OCI-M1 (cell line): ENCODE measurements at regions not wholly inside any gene's neighbourhood (a gene's known extent, or its start where the extent isn't known, plus 50 kb on each side); places are given as distances from the start of the nearest gene placed in this dataset.
A peak's percentile ranks its signal among the peaks of the same experiment; 100 is the strongest.

Experiments
- DNase-seq: peaks from one replicate; lab custom pipeline; 2025; lab: John Stamatoyannopoulos, UW

DNA sequence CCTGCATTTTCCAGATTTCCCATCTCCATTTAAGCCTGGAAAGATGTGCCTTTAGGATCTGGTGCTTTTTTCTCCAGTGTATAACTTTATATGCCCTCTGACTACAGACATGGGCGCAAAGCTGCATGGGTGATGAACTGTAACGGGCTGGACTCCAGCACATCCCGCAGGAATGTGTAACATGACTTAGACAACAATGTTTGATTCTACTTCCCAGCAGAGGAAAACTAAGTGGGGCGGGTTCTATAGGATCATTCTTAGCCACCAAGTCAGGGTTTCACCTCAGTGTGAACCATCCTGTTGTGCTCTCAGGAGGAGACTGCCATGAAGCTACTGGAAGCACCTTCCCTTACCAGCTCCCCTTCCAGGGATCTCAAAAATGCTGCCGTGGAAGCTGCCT, 93.2 kb upstream of the SERP2 start:
- DNase-seq, result no peak

DNA sequence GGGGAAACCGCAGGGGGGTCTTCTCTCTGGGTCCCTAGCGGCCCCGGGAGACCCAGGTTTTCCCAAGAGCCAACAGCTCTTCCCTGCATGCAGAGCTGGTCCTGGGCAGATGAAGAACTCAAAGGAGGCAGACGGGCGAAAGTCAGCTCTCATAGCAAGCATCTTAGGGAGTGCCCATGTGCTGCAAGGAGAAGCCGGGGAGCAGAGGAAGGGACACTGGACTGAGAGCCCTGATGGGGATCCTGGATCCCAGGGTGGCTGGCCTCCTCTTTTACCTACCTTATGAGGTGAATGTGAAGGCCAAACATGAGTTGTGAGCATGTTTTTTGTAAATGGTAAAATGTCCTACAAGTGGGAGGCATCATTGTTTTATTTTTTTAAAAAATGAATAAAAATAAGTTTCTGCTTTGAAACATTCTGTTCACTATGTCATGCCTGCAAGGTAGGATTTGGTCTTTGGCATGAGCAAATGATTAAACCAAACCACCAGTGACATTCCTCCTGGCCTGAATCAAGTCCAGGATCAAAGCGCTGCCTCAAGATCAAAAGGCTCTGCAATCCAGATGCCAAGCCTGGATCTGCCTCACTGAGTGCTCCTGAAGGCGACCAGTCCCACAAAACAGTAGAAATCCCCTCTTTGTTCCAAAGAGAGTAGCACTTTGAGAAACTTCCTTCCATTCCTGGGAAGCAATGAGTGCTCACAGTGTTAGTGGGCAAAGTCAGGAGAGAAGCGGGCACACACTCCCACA, 92.2 kb upstream of the SERP2 start:
- DNase-seq, result no peak

GRCh38 chr13:44283600-44283999, 90.0 kb upstream of the SERP2 start:
- DNase-seq, result no peak

DNA sequence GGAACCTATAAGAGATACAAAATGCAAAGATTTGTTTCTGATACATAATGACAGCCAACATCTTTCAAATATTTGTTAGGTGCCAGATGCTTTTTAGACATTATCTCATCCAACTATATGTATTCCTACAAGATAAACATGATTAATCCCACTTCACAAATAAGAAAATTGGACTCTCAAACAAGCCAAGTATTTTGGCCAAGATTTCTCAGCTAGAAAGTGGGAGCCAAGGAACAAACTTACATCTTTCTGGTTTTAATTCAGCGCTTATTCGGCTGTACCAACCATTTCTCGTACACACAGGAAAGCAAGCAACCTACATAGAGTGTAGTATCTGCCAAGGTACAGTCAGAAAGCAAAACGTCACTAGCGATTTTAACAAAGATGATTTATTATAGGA, 85.7 kb upstream of the SERP2 start:
- no peak for DNase-seq

DNA sequence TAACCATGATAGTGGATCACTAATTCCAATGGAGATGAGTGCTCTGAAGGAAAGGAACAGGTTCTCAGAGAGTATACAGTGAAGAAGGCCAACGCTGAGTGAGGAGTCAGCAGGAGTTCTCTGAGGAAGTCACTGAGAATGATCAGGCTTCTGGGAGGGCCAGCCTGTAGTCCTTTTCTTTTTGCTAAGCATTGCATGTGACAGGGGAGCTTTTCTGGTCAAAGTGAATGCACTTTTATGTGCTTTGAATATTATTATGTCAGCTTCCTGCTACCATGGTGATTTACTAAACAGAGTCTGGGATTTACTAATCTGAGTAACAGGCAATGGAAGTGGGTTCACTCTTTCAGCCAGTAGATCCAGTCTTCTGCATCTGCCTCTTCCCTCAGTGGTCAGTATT, 81.1 kb upstream of the SERP2 start:
- no peak for DNase-seq

DNA sequence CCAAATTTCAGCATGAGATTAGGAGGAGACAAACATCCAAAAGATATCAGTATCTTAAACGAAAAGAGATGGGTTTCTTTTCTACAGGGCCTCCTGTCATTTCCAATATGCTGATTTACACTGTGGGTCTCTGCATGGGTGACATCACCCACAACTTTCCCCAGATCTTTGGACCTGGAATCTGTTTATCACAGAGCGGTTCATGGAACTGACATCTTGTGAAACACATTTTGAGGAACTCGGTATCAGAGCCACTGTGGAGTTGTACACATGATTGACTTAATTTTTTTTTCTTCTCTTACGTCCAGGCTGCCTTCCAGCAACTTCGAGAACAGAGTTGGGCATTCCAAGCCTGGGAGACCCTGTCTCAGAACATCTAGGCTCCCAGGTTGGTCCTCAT, 80.2 kb upstream of the SERP2 start:
- DNase-seq, result peak; percentile 11

DNA sequence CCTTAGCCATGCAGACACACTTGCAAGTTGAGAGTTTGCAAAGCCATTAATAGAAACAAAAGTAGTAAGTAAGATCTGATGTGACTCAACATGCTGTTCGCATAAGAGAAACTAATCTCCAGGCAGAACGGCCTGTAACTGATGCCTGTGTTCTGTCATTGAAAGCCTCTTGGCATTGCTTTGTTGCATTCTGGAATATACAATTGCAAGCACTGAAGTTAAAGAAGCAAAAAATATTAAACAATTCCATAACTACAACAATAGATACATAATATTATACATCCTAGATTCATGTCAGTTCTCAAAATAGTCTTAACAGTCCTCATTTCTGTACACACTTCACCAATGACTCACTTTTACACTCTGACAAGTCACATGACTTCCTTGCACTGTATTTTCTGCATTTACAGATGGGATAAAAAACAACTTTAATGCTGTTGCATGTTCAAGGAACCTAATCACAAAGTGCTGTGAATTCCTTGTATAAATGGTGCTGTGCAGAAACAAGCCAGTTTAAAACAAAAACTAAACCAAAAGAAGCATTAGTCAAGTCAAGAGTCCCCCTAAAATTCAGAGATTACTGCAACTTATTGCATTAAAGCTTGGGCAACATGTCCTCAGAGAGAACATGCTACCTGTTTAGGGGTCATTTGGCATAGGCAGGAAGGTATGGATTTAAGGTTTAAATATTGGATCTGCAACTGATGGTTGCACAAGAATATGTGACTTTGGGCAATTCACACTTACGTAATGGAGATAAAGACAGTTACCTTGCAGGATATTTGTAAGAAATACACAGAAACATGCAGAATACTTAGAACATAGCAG, 79.5 kb upstream of the SERP2 start:
- no peak for DNase-seq

DNA sequence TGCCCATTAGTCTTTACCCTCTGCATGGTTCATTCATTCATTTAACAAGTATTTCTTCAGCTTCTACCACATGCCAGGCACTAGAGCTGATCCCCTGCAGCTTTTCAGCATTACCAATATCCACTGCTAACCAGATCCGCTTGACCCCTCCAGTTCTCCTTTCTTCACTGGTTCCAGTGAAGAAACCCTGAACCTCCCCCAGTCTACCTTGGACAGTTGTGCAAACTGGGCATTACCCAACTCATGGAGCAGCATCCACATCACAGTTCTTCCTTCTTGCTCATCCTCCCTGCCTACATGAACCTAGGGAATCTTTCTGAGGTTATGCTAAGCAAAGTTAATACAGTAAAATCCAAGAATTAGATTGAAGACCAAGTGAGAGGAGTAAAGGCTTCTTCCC, 78.7 kb upstream of the SERP2 start:
- no peak for DNase-seq

- no peak for DNase-seq
Measured at GRCh38 chr13:44296856-44297255, 76.8 kb upstream of the SERP2 start.

- DNase-seq, result no peak
Measured at GRCh38 chr13:44298314-44298713, 75.3 kb upstream of the SERP2 start.

- DNase-seq, result no peak
Measured at GRCh38 chr13:44299152-44299943, 74.3 kb upstream of the SERP2 start.

- no peak for DNase-seq
Measured at GRCh38 chr13:44300895-44301638, 72.6 kb upstream of the SERP2 start.

- no peak for DNase-seq
Measured at GRCh38 chr13:44301639-44302015, 72.0 kb upstream of the SERP2 start.

DNA sequence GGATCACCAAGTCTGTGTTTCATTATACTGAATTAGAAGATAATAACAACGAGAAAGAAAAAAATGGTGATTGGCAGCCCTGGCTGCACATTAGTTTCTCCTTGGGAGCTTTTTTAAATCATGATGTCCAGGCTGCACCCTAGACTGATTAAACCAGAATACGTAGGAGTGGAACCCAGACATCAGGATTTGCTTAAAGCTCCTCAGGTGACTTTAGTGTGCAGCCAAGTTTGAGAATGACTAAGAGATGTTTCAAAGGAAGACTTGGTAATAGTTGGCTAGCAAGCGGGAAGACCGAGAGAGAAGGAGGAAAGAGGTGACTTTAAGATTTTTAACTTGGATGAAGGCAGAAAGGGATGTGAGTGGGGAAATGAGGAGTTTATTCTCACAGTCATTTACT, 71.4 kb upstream of the SERP2 start:
- DNase-seq, result no peak

- DNase-seq, result no peak
Measured at GRCh38 chr13:44302940-44303575, 70.6 kb upstream of the SERP2 start.

- DNase-seq, result no peak
Measured at GRCh38 chr13:44303681-44304432, 69.8 kb upstream of the SERP2 start.

DNA sequence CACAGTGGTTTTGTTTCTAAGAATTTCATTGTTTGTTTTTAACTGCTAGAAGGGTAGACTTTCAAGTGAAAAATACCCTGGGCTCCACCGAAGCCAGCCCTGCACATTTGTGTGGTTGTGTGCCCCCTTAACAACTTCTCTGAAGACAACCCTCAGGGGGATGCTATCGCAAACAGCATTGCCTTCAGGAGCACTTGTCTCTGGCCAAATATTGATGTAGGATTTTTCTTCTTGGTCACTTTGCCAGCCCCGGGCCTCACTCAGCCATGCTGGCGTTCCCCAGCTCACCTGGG, 69.2 kb upstream of the SERP2 start:
- DNase-seq, result no peak

DNA sequence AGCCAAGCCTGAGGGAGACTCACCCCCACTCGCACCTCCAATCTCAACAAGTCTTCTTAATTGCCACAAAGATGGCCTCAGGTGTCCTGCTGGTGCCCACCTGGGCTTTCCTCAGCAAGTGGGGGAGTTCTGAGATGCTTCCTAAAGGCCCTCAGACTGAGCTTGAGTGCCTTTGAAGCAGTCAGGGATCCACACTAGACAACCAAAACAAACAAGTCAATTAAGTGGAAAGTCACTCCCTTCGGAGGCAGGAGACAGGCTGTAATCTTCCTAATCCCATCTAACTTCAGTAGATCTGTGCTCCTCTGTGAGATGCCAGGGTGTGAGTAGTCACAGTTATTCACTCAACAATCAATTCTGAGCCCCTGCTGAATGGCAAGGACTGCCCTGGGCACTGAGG, 68.3 kb upstream of the SERP2 start:
- no peak for DNase-seq

- DNase-seq, result no peak
Measured at GRCh38 chr13:44305917-44306370, 67.7 kb upstream of the SERP2 start.

GRCh38 chr13:44306371-44307192, 67.0 kb upstream of the SERP2 start:
- DNase-seq, result no peak
